Stomach (tissue), 8 donors: ENCODE measurements at regions not wholly inside any gene's neighbourhood (a gene's known extent, or its start where the extent isn't known, plus 50 kb on each side); places are given as distances from the start of the nearest gene placed in this dataset.

Experiments
- DNase-seq, 2 donors: peaks; one replicate each; pipeline versions ENCODE4 v3.0.0 to v3.0.0-alpha.2; 2013 to 2019
- H3K27ac ChIP-seq, 5 donors: fragments of 200-600 bp in 4 of 5; sonication (generic) in 4 of 5; one replicate each; pipeline ENCODE4 v1.5.1; 2013 to 2019; ENCODE audit warnings: mild to moderate bottlenecking in 1 of 5, moderate library complexity in 1 of 5
- H3K27me3 ChIP-seq, 3 donors: fragments of 200-600 bp; sonication (generic); one replicate each; pipeline ENCODE4 v1.5.1; 2017 to 2019; ENCODE audit warnings: mixed run types in 1 of 3
- H3K36me3 ChIP-seq, 4 donors: fragments of 200-600 bp; sonication (generic); 1 replicate in 3 of 4; 2 replicates in 1 of 4; pipeline ENCODE4 v1.5.1; 2016 to 2019
- H3K4me1 ChIP-seq, 4 donors: fragments of 200-600 bp; sonication (generic); one replicate each; pipeline ENCODE4 v1.5.1; 2016 to 2019
- H3K4me3 ChIP-seq, 4 donors: fragments of 200-600 bp; sonication (generic) in 3 of 4; one replicate each; pipeline ENCODE4 v1.5.1; 2016 to 2019; ENCODE audit warnings: mild to moderate bottlenecking in 1 of 4
- H3K9me3 ChIP-seq, 4 donors: fragments of 200-600 bp; sonication (generic); one replicate each; pipeline ENCODE4 v1.5.1; 2016 to 2019
- EP300 ChIP-seq: sonication (generic); formaldehyde crosslinking; IDR thresholded peaks from one replicate; pipeline ENCODE4 v1.6.1; 2017; ENCODE audit warnings: antibody characterized with exemption
- POLR2A ChIP-seq, 4 donors: fragments of 450-650 bp; IDR thresholded peaks; one replicate each; pipeline ENCODE4 v1.6.1; 2016; ENCODE audit warnings: antibody characterized with exemption in 4 of 4, control low read depth in 2 of 4, mild to moderate bottlenecking in 1 of 4, moderate library complexity in 1 of 4
- POLR2AphosphoS5 ChIP-seq, 3 donors: sonication (generic); formaldehyde crosslinking; IDR thresholded peaks; one replicate each; pipeline ENCODE4 v1.6.1; 2016; ENCODE audit warnings: antibody characterized with exemption in 3 of 3
- WGBS, 5 donors: extraction: QIAGEN DNeasy Blood & Tissue Kit in 3 of 5; methylation state at CpG; one replicate each; pipeline versions ENCODE4 v1.1.5 to v1.1.7; 2013 to 2018; 5-methylcytosine and 5-hydroxymethylcytosine counted together
- intact Hi-C: fragments of 100-400 bp; cut with DNase I; formaldehyde crosslinking; loops from one replicate; pipeline ENCODE4 v1.15.1; 2023; ENCODE audit warnings: low total_unique reads
- TF ChIP-seq, protein P1 (sequence below), 7 experiments: fragments of 450-650 bp in 4 of 7; fragments of 200-600 bp in 3 of 7; sonication (generic) in 3 of 7; IDR thresholded peaks; one replicate each; pipeline ENCODE4 v1.5.1; 2016 to 2019; ENCODE audit warnings: antibody characterized with exemption in 7 of 7, control low read depth in 2 of 7, mild to moderate bottlenecking in 1 of 7
- donor health status: healthy with polysubstance abuse.
- donor health status: Bipolar disorder and iron deficiency.
- donor health status: healthy.

- intact Hi-C loops: no loop called here
- peaks cover 0 to 7% (median 0%) of the 10 kb centered on the region in 4 donors for H3K4me1 ChIP-seq
- H3K9me3 ChIP-seq: no peaks in the 10 kb centered on the region
- 20 to 35% (median 33%) methylated on average over 3 of the region's 3 CpGs for WGBS, 5 donors
- TF ChIP-seq EP300 (no peak), POLR2AphosphoS5 (IDR thresholded peaks at IDR 0.05) (no peak), POLR2A (IDR thresholded peaks at IDR 0.05) (no peak)
- TF ChIP-seq, protein P1, sequence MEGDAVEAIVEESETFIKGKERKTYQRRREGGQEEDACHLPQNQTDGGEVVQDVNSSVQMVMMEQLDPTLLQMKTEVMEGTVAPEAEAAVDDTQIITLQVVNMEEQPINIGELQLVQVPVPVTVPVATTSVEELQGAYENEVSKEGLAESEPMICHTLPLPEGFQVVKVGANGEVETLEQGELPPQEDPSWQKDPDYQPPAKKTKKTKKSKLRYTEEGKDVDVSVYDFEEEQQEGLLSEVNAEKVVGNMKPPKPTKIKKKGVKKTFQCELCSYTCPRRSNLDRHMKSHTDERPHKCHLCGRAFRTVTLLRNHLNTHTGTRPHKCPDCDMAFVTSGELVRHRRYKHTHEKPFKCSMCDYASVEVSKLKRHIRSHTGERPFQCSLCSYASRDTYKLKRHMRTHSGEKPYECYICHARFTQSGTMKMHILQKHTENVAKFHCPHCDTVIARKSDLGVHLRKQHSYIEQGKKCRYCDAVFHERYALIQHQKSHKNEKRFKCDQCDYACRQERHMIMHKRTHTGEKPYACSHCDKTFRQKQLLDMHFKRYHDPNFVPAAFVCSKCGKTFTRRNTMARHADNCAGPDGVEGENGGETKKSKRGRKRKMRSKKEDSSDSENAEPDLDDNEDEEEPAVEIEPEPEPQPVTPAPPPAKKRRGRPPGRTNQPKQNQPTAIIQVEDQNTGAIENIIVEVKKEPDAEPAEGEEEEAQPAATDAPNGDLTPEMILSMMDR (IDR thresholded peaks at IDR 0.05): no peak
- H3K36me3 ChIP-seq: no peaks in the 10 kb centered on the region
- no peak overlapping the region for H3K27ac ChIP-seq
- no peak for DNase-seq
- peaks cover 0 to 5% (median 0%) of the 10 kb centered on the region in 3 donors for H3K27me3 ChIP-seq
- H3K4me3 ChIP-seq: no peak overlapping the region
Observed at GRCh38 chr1:98034505-98034904, 113.7 kb upstream of the DPYD start.

DNA sequence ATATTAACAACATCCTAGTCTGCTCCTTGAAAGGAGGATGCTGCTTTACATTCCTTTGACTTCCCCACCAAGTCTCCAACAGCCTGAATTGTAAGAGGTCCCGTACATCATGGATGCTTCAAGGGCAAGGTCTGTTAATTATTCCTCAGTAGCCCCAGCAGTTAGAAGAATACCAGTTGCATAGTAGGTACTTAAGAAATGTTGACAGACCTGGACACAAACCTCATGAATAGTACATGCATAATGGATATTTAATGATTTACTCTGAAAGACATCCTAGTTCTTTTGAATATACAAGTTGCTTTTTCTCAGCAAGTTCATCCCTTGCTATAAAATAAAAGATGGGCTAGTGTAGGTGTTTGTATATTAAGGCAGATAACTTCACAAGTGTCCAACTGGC, 112.1 kb upstream of the DPYD start:
- no peaks in the 10 kb centered on the region for H3K9me3 ChIP-seq
- no peaks in the 10 kb centered on the region for H3K36me3 ChIP-seq
- no peak overlapping the region for H3K4me3 ChIP-seq
- peaks cover 0 to 7% (median 0%) of the 10 kb centered on the region in 4 donors for H3K4me1 ChIP-seq
- TF ChIP-seq EP300 (no peak), POLR2A (IDR thresholded peaks at IDR 0.05) (no peak), POLR2AphosphoS5 (IDR thresholded peaks at IDR 0.05) (no peak)
- TF ChIP-seq, protein P1 (IDR thresholded peaks at IDR 0.05): no peak
- intact Hi-C loops: no loop called here
- peaks cover 0 to 5% (median 0%) of the 10 kb centered on the region in 3 donors for H3K27me3 ChIP-seq
- no peak overlapping the region for H3K27ac ChIP-seq
- DNase-seq: no peak
- WGBS, 5 donors: 87 to 95% (median 95%) methylated on average over 1 of the region's 1 CpG

GRCh38 chr1:98030976-98031375, 110.1 kb upstream of the DPYD start:
- intact Hi-C loops: no loop called here

DNA sequence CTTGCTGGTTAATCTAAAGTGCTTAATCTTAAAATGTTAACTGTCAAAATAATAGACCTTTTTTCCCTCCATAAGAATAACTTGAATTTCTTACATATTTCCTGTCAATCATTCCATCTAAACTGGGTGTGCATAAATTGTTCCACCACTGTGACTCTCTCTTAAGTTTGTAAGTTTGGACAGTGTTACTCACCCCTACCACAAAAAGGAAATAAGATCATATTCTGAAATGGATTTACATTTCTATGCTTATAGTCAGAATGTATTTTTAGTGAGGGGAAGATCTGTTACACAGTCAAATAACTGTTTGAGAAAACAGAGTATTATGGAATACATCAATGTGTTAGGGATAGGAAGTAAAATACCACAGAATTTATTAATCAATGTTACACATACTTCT, 109.6 kb upstream of the DPYD start:
- no peak for TF ChIP-seq POLR2A (IDR thresholded peaks at IDR 0.05)
- no peak for TF ChIP-seq POLR2AphosphoS5 (IDR thresholded peaks at IDR 0.05)
- TF ChIP-seq, protein P1 (IDR thresholded peaks at IDR 0.05): no peak
- TF ChIP-seq EP300: no peak
- H3K4me3 ChIP-seq: no peak overlapping the region
- H3K27ac ChIP-seq: no peak overlapping the region
- H3K27me3 ChIP-seq: peaks cover 0 to 2% (median 0%) of the 10 kb centered on the region in 3 donors
- peaks cover 0 to 7% (median 0%) of the 10 kb centered on the region in 4 donors for H3K4me1 ChIP-seq
- intact Hi-C loops: no loop called here
- no peaks in the 10 kb centered on the region for H3K36me3 ChIP-seq
- H3K9me3 ChIP-seq: no peaks in the 10 kb centered on the region
- DNase-seq: no peak

More at GRCh38 chr1:98030976-98031375, 110.1 kb upstream of the DPYD start:
- WGBS, 5 donors: 47 to 62% (median 58%) methylated on average over 3 of the region's 3 CpGs
- DNase-seq: no peak
- H3K27ac ChIP-seq: no peak overlapping the region
- no peak overlapping the region for H3K4me3 ChIP-seq
- peaks cover 0 to 5% (median 0%) of the 10 kb centered on the region in 3 donors for H3K27me3 ChIP-seq
- TF ChIP-seq POLR2A (IDR thresholded peaks at IDR 0.05): no peak
- TF ChIP-seq, protein P1 (IDR thresholded peaks at IDR 0.05): no peak
- TF ChIP-seq EP300: no peak
- TF ChIP-seq POLR2AphosphoS5 (IDR thresholded peaks at IDR 0.05): no peak
- no peaks in the 10 kb centered on the region for H3K36me3 ChIP-seq
- H3K9me3 ChIP-seq: no peaks in the 10 kb centered on the region
- H3K4me1 ChIP-seq: peaks cover 0 to 7% (median 0%) of the 10 kb centered on the region in 4 donors
